Activated CD8-positive, alpha-beta T cell treated with anti-CD3 and anti-CD28 coated beads, Interleukin-2, amount 10 ng/mL, durations not matched to agents 7 days and 5 days (primary cell): ENCODE measurements at regions not wholly inside any gene's neighbourhood (a gene's known extent, or its start where the extent isn't known, plus 50 kb on each side); places are given as distances from the start of the nearest gene placed in this dataset.
A peak's percentile ranks its signal among the peaks of the same experiment; 100 is the strongest.

Experiments used
- ATAC-seq: fragments of 150-1000 bp; cut with Tn5 transposase; one replicate; pipeline ENCODE4 v1.10.0; 2021; ENCODE audit warnings: moderate library complexity
- CTCF ChIA-PET: fragments of 350-600 bp; sonication (Branson Sonifier 250); formaldehyde crosslinking; loops from one replicate; lab custom pipeline; 2021; ENCODE audit warnings: antibody characterized with exemption; lab: Charles Lee
- POLR2A ChIA-PET: fragments of 350-600 bp; sonication (Branson Sonifier 250); formaldehyde crosslinking; loops from one replicate; lab custom pipeline; 2021; ENCODE audit warnings: antibody characterized with exemption; lab: Charles Lee
- DNase-seq: peaks from one replicate; pipeline ENCODE4 v3.0.0-alpha.2; 2020
- H3K27ac Mint-ChIP-seq: one replicate; pipeline ENCODE4 v1.8.0; 2021; ENCODE audit warnings: mild to moderate bottlenecking, mixed read lengths
- H3K27me3 Mint-ChIP-seq: one replicate; pipeline ENCODE4 v1.8.0; 2021; ENCODE audit warnings: low read depth, mixed read lengths
- H3K36me3 Mint-ChIP-seq: one replicate; pipeline ENCODE4 v1.8.0; 2021; ENCODE audit warnings: low read depth, mixed read lengths
- H3K4me1 Mint-ChIP-seq: one replicate; pipeline ENCODE4 v1.8.0; 2021; ENCODE audit warnings: low read depth, mixed read lengths
- H3K4me3 Mint-ChIP-seq: one replicate; pipeline ENCODE4 v1.8.0; 2021; ENCODE audit warnings: mild to moderate bottlenecking, mixed read lengths
- H3K9me3 Mint-ChIP-seq: one replicate; pipeline ENCODE4 v1.8.0; 2022; ENCODE audit warnings: mixed read lengths; ENCODE audit not compliant: insufficient read depth

- ChIA-PET POLR2A (interaction anchor here (0.6 to 1.1 kb wide), 4 partner anchors 10 to 88 kb away, joined by 3 to 5 read pairs (median 4); no protein-coding TSS in a partner anchor), CTCF (interaction anchor here (0.6 to 2.8 kb wide), 34 partner anchors 9 to 343 kb away, joined by 3 to 31 read pairs (median 6); partner anchors contain the start of gene NFIL3)
- Mint-ChIP-seq H3K4me1 (peaks cover 38% of the 10 kb centered on the region), H3K27me3 (no peaks in the 10 kb centered on the region), H3K27ac (peak overlapping the region; percentile 48), H3K36me3 (peaks cover 35% of the 10 kb centered on the region), H3K4me3 (no peak overlapping the region), H3K9me3 (peaks cover 2% of the 10 kb centered on the region)
- ATAC-seq: no peak
- peak; percentile 54 for DNase-seq
Observed at GRCh38 chr9:91089405-91090129, 272.2 kb downstream of the AUH start.

- peaks cover 40% of the 10 kb centered on the region for H3K4me1 Mint-ChIP-seq
- no peak for DNase-seq
- H3K36me3 Mint-ChIP-seq: peaks cover 37% of the 10 kb centered on the region
- peak overlapping the region; percentile 48 for H3K27ac Mint-ChIP-seq
- no peak for ATAC-seq
- ChIA-PET POLR2A (interaction anchor here (0.6 to 1.1 kb wide), 2 partner anchors 74 to 88 kb away, joined by 4 to 5 read pairs; no protein-coding TSS in a partner anchor), CTCF (interaction anchor here (0.6 to 2.8 kb wide), 29 partner anchors 9 to 343 kb away, joined by 3 to 31 read pairs (median 6); partner anchors contain the start of gene NFIL3)
- no peaks in the 10 kb centered on the region for H3K27me3 Mint-ChIP-seq
- H3K4me3 Mint-ChIP-seq: no peak overlapping the region
- peaks cover 7% of the 10 kb centered on the region for H3K9me3 Mint-ChIP-seq
Observed at GRCh38 chr9:91090130-91090410, 271.6 kb downstream of the AUH start.

- ChIA-PET POLR2A (interaction anchor here (0.6 kb wide), 1 partner anchor 85 kb away, joined by 3 read pairs; no protein-coding TSS in a partner anchor), CTCF (no interaction called here)
- no peak for DNase-seq
- H3K4me3 Mint-ChIP-seq: no peak overlapping the region
- H3K27me3 Mint-ChIP-seq: no peaks in the 10 kb centered on the region
- peaks cover 52% of the 10 kb centered on the region for H3K36me3 Mint-ChIP-seq
- H3K4me1 Mint-ChIP-seq: peaks cover 32% of the 10 kb centered on the region
- ATAC-seq: no peak
- H3K27ac Mint-ChIP-seq: no peak overlapping the region
- peaks cover 9% of the 10 kb centered on the region for H3K9me3 Mint-ChIP-seq
Observed at GRCh38 chr9:91092214-91092613, 269.5 kb downstream of the AUH start.

GRCh38 chr9:91094324-91095088, 267.2 kb downstream of the AUH start:
- Mint-ChIP-seq H3K36me3 (peaks cover 45% of the 10 kb centered on the region), H3K27me3 (no peaks in the 10 kb centered on the region), H3K4me3 (no peak overlapping the region), H3K27ac (no peak overlapping the region), H3K9me3 (peaks cover 9% of the 10 kb centered on the region), H3K4me1 (peaks cover 42% of the 10 kb centered on the region)
- ChIA-PET POLR2A (interaction anchor here (1.2 kb wide), 1 partner anchor 69 kb away, joined by 4 read pairs; no protein-coding TSS in a partner anchor), CTCF (interaction anchor here (1.5 kb wide), 1 partner anchor 53 kb away, joined by 5 read pairs; no protein-coding TSS in a partner anchor)
- DNase-seq: no peak
- ATAC-seq: no peak

- CTCF ChIA-PET: interaction anchor here (2.5 to 3.0 kb wide), 3 partner anchors 9 to 155 kb away, joined by 11 to 31 read pairs (median 12); no protein-coding TSS in a partner anchor
- ATAC-seq (no peak), DNase-seq (no peak)
- Mint-ChIP-seq H3K27me3 (no peaks in the 10 kb centered on the region), H3K27ac (no peak overlapping the region), H3K36me3 (peaks cover 46% of the 10 kb centered on the region), H3K9me3 (peaks cover 9% of the 10 kb centered on the region), H3K4me3 (no peak overlapping the region), H3K4me1 (peaks cover 61% of the 10 kb centered on the region)
- POLR2A ChIA-PET: interaction anchor here (1.5 to 3.5 kb wide), 2 partner anchors 52 to 66 kb away, joined by 5 to 22 read pairs; no protein-coding TSS in a partner anchor
Observed at GRCh38 chr9:91098203-91098850, 263.4 kb downstream of the AUH start.

GRCh38 chr9:91099436-91099835, 262.3 kb downstream of the AUH start:
- peaks cover 70% of the 10 kb centered on the region for H3K4me1 Mint-ChIP-seq
- peak overlapping the region; percentile 94 for H3K27ac Mint-ChIP-seq
- ATAC-seq (no peak), DNase-seq (no peak)
- CTCF ChIA-PET: interaction anchor here (1.2 to 3.0 kb wide), 10 partner anchors 9 to 259 kb away, joined by 4 to 31 read pairs (median 6); no protein-coding TSS in a partner anchor
- no peaks in the 10 kb centered on the region for H3K27me3 Mint-ChIP-seq
- H3K9me3 Mint-ChIP-seq: peaks cover 11% of the 10 kb centered on the region
- peaks cover 35% of the 10 kb centered on the region for H3K36me3 Mint-ChIP-seq
- no peak overlapping the region for H3K4me3 Mint-ChIP-seq
- POLR2A ChIA-PET: interaction anchor here (1.0 to 3.5 kb wide), 9 partner anchors 10 to 326 kb away, joined by 3 to 32 read pairs (median 11); no protein-coding TSS in a partner anchor

GRCh38 chr9:91100878-91101450, 260.8 kb downstream of the AUH start:
- peak overlapping the region; percentile 65 for H3K4me3 Mint-ChIP-seq

GRCh38 chr9:91101611-91102168, 260.0 kb downstream of the AUH start:
- peak overlapping the region; percentile 65 for H3K4me3 Mint-ChIP-seq
- ATAC-seq (peak; percentile 92), DNase-seq (peak; percentile 97)
- peaks cover 23% of the 10 kb centered on the region for H3K36me3 Mint-ChIP-seq
- peaks cover 75% of the 10 kb centered on the region for H3K4me1 Mint-ChIP-seq
- ChIA-PET CTCF (interaction anchor here (0.7 to 2.1 kb wide), 8 partner anchors 12 to 331 kb away, joined by 3 to 9 read pairs (median 4); no protein-coding TSS in a partner anchor), POLR2A (interaction anchor here (0.7 to 3.5 kb wide), 10 partner anchors 10 to 321 kb away, joined by 3 to 32 read pairs (median 4); no protein-coding TSS in a partner anchor)
- peaks cover 3% of the 10 kb centered on the region for H3K9me3 Mint-ChIP-seq
- peak overlapping the region; percentile 94 for H3K27ac Mint-ChIP-seq
- no peaks in the 10 kb centered on the region for H3K27me3 Mint-ChIP-seq

More at GRCh38 chr9:91100878-91101450, 260.8 kb downstream of the AUH start:
- POLR2A ChIA-PET: interaction anchor here (1.2 to 3.5 kb wide), 6 partner anchors 31 to 323 kb away, joined by 4 to 32 read pairs (median 19); partner anchors contain the start of gene NFIL3
- no peaks in the 10 kb centered on the region for H3K27me3 Mint-ChIP-seq
- ATAC-seq (peak; percentile 7), DNase-seq (no peak)
- H3K27ac Mint-ChIP-seq: peak overlapping the region; percentile 94
- CTCF ChIA-PET: interaction anchor here (0.7 to 3.0 kb wide), 14 partner anchors 11 to 332 kb away, joined by 3 to 31 read pairs (median 4); no protein-coding TSS in a partner anchor
- peaks cover 74% of the 10 kb centered on the region for H3K4me1 Mint-ChIP-seq
- peaks cover 3% of the 10 kb centered on the region for H3K9me3 Mint-ChIP-seq
- H3K36me3 Mint-ChIP-seq: peaks cover 29% of the 10 kb centered on the region

- POLR2A ChIA-PET: interaction anchor here (0.5 to 3.1 kb wide), 9 partner anchors 9 to 320 kb away, joined by 3 to 32 read pairs (median 3); no protein-coding TSS in a partner anchor
- H3K4me1 Mint-ChIP-seq: peaks cover 76% of the 10 kb centered on the region
- H3K4me3 Mint-ChIP-seq: peak overlapping the region; percentile 65
- no peak for DNase-seq
- H3K9me3 Mint-ChIP-seq: peaks cover 3% of the 10 kb centered on the region
- no peak for ATAC-seq
- CTCF ChIA-PET: interaction anchor here (0.8 to 2.1 kb wide), 8 partner anchors 13 to 330 kb away, joined by 3 to 9 read pairs (median 4); no protein-coding TSS in a partner anchor
- peak overlapping the region; percentile 94 for H3K27ac Mint-ChIP-seq
- peaks cover 20% of the 10 kb centered on the region for H3K36me3 Mint-ChIP-seq
- no peaks in the 10 kb centered on the region for H3K27me3 Mint-ChIP-seq
Observed at GRCh38 chr9:91102269-91102668, 259.4 kb downstream of the AUH start.

GRCh38 chr9:91103931-91104330, 257.8 kb downstream of the AUH start:
- CTCF ChIA-PET: no interaction called here
- peaks cover 3% of the 10 kb centered on the region for H3K9me3 Mint-ChIP-seq
- ATAC-seq (no peak), DNase-seq (no peak)
- H3K27me3 Mint-ChIP-seq: no peaks in the 10 kb centered on the region
- no peak overlapping the region for H3K4me3 Mint-ChIP-seq
- no peak overlapping the region for H3K27ac Mint-ChIP-seq
- peaks cover 67% of the 10 kb centered on the region for H3K4me1 Mint-ChIP-seq
- POLR2A ChIA-PET: no interaction called here
- peaks cover 25% of the 10 kb centered on the region for H3K36me3 Mint-ChIP-seq
